ENCODE measurements at regions not wholly inside any gene's neighbourhood (a gene's known extent, or its start where the extent isn't known, plus 50 kb on each side); places are given as distances from the start of the nearest gene placed in this dataset.
"Not testable (repeated sequence)": the region's sequence is repeated elsewhere in the genome, so short reads cannot be mapped to it uniquely, and the experiment has no call there.

DNA sequence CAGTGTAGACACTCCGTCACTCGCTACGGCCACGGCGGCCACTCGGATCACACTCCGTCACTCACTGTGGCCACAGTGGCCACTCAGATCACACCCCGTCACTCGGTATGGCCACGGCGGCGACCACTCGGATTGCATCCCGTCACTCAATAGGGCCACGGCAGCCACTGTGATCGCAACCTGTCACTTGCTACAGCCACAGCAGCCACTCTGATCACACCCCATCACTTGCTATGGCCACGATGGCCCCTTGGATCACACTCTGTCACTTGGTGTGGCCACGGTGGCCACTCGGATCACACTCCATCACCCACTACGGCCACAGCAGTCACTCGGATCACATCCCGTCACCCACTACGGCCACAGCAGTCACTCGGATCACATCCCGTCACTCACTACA, 175.3 kb downstream of the LAT start:
- DNase-seq (ENCODE audit: low spot score): not testable (repeated sequence)

DNA sequence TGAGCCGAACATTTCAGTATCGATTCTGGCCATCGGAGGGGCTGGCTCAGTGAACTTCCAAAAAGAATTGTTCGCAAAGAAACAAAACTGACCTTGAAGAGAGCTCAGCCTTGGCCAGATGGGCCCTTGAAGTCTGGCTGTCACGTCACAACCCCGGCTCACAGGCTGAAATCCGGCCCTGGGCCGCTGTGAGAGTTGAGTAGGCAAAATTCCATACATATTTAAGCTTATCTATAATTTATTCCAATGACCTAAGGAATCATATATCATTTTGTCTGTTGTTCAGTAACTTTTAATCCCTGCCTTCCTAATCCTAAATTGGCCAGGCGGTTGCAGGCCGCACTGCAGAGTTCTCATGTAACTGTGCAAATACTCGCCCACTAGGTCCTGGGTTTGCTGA, 174.8 kb downstream of the LAT start:
- not testable (repeated sequence) for DNase-seq (ENCODE audit: low spot score)

DNA sequence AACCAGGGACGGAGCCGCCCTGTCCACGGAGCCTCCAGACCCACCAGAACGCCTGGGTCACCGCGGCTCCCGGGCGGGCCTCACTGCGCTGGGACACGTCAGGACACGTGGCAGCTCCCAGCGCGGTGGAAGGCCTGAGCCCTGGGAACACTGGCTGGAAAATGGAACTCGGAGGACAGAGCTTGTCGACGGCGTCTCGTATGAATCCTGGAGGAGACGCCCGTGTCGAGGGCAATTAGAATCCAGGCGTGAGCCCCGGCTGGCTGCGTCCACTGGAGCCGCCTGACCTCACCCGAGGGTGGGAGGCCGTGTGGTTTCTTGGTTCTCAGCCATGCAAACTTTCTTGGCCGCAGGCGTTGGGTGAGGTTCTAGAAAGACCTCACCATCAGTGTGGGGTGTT, 173.9 kb downstream of the LAT start:
- DNase-seq (ENCODE audit: low spot score): no peak

DNA sequence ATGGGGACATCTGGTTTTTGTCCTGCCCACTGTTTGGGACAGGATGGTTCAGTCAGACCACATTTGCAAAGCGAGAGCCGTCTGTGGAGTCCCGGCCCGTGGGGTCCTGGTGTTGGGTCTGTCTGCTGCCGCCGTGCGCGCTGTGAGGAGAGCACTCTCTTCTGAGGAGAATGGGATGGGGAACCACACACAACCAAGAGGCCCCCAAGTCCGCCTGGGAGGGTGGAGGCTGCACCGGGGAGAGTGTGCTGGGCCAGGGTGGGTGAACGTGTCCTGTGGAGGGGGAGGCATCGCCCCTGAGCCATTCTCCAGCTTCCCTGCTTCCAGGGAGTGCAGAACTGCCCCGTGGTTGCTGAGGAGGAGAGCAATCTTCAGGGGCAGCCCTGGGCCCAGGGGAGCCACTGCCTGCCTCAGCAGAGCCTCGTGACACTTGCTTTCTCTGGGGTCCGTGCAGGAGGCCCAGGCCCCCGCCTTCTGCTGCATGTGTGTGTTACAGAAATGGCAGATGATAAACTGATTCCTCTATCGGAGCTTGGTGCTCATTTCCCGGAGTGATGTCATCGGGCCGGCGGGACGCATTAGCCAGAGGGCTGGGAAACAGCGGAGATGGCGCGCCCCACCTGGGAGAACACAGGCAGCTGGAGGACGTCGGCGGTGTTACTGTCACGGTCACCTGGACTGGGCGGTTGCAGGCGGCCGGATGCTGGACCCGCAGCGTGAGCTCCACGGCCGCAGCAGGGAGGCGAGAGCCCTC, 173.4 kb downstream of the LAT start:
- not testable (repeated sequence) for DNase-seq (ENCODE audit: low spot score)

DNA sequence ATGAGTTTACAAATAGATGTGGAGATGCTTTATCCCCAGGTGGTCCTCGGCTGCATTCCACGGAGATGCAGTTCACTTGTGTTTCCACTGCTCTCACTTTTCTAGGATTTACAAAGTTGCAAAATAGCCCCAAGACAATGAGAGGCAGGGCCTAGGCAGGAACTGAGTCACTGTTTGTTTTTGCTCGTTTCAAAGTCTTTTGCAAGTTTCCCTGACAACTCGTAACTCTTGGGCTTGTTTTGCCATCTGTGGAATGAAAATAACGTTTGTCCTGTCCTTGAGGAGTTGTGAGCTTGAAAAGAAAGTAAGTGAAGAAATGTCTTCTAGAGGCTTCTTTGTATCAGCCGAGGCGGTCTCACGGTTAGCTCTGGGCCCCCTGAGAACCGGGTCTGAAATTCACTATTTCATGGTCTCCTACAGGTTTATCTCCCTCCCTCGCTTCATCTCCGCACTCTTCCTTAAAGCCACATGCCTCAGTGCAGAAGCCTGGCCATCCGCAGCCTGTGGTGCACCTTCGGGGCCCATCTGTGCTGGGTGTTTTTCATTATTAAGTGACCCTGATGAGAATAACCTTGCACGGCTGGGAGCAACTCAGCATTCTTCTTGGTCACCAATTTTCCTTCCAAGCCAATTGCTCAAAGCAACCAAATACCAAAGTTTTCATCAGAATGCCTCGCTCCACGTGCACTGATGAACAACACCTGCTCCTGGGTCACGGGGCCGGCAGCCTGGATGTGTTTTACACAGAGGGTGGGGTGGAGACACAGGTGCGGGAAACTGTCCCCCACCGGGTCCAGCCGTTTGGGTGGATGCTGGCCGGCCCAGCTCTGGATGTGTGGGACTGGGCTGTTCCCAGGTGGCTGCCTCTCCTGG, 172.4 kb downstream of the LAT start:
- DNase-seq (ENCODE audit: low spot score): peak; percentile 50

DNA sequence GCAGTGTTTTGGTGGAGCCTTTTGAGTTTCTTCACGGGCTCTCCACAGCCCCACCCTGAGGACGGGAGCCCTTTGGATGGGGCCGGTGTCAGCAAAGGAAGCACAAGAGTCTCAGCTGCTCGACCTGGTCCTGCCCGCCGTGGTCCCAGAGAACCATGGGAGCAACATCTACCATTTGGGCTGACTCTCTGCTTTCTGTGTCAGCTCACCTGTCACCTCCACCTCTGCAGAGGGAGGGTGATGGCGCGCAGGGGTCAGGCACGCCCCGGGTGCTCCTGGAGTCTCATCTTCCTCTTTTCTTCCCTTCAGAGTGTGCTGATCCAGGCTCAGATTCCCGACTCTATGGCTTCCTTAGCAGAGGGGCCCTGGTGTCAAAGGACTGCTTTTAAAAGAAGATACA, 171.7 kb downstream of the LAT start:
- no peak for DNase-seq (ENCODE audit: low spot score)

DNA sequence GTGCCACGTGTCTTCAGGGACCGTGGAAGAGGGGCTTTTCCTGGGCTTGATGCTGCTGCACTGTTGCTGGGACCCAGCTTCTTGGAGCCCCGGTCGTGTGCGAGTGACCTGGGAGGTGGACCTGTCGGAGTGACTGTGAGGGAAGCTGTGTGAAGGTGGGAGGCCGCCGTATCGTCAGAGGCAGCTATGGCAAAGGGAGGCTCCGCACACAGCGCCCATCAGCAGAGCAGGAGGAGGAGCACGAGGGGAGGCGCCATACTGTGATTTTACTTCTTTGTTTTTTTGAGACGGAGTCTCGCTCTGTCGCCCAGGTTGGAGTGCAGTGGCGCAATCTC, 171.0 kb downstream of the LAT start:
- not testable (repeated sequence) for DNase-seq (ENCODE audit: low spot score)

DNA sequence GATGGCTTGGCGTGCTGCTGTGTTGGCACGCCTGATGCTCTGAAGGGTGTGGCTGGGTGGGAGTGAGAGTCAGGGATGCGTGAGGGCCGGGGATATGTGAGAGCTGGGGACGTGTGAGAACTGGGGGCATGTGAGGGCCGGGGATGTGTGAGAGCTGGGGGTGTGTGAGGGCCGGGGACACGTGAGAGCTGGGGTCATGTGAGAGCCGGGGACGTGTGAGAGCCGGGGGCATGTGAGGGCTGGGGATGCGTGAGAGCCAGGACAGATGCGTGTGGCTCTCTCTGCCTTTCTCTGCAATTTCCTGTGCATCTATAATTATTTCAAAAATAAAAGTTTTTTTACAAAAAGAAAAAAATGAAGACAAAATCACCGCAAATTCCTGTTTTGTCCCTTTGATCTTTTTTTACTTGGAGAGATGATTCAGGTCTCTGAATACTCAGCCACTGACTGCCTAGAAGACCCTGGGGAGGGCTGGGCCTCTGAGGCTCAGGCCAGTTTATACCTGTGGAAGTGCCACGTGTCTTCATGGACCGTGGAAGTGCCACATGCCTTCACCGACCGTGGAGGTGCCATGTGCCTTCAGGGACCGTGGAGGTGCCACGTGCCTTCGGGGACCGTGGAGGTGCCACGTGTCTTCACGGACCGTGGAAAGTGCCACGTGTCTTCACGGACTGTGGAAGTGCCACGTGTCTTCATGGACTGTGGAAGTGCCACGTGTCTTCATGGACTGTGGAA, 170.4 kb downstream of the LAT start:
- DNase-seq (ENCODE audit: low spot score): not testable (repeated sequence)

DNA sequence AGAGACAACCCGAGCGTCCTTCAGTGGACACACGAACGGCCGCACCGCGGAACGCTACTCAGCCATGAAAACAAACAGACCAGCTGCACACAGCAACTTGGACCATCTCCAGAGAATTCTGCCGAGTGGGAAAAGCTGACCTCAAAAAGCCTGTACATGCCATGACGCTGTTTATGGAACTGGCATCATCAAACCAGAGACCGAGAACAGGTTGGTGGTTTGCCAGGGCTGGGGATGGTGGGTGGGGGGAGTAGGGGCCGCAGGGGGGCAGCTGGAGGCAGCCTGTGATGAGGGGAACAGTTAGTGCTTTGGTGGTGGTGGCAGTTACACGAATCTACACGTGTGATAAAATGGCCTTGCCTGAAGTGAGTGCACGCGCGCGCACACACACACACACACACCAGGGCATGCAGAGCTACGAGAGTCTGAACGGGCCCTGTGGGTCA, 169.8 kb downstream of the LAT start:
- no peak for DNase-seq (ENCODE audit: low spot score)

DNA sequence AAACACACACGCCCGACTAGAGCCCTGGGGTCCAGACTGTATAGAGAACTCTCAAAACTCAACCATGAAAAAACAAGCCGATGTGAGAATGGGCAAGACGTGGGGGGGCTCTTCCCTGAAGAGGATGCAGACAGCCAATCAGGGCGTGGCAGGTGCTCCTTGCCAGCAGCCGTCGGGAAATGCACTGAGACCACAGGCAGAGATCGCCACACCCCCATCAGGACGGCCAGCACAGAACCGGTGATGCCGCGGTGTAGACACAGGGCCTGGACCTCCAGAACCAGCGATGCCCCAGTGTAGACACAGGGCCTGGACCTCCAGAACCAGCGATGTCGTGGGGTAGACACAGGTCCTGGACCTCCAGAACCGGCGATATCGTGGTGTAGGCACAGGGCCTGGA, 169.2 kb downstream of the LAT start:
- DNase-seq (ENCODE audit: low spot score): no peak

DNA sequence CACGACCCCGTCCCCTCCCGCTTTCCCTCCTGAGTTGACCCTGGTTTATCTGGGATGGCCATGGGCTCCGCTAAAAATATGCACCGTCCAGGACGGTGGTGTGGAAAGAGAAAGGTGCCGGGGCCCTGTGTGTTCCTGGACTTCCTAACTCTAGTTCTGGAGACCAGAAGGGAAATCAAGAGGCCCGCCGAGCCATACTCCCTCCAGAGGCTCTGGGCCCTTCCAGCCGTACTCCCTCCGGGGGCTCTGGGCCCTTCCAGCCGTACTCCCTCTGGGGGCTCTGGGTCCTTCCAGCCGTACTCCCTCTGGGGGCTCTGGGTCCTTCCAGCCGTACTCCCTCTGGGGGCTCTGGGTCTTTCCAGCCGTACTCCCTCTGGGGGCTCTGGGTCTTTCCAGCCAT, 168.5 kb downstream of the LAT start:
- DNase-seq (ENCODE audit: low spot score): not testable (repeated sequence)

DNA sequence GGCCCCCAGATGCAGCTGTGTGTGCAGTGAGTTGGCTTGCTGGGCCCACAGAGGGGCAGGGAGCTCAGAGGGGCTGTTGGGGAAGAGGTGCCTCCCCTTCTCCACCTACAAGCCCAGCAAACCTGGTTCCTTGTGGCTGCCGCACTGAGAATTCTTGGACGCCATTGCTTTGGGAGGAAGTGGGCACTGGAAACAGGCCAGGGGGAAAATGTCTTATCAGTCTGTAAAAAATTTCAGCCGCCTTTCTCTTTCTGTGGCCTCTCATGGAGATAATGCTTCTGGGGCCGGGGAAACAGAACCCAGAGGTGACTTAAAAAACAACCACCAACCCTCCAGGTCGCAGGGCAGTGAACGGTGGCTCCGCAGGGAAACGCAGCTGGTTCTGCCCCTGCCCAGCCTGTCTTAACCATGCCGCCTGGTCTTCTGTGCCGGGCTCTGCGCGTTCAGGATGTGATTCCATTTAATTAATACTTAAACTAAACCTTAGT, 167.7 kb downstream of the LAT start:
- DNase-seq (ENCODE audit: low spot score): not testable (repeated sequence)

DNA sequence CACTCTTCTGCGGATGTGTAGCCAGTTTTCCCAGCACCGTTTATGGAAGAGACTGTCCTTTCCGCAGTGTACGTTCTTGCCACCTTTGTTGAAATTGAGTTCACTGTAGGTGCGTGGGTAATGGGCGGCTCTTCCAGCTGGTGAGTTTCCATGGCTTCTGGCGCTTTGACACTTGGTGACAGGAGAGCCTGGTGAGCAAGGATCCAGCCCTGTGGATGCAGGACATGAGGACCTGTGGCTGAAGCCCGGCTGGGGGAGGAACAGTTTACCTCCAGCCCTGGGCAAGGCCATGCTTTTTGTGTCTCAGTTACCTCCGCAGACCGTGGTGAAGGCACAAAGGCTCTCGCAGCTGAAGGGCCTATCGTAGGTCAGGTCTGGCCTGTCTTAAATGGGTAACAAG, 166.5 kb downstream of the LAT start:
- DNase-seq (ENCODE audit: low spot score): no peak

DNA sequence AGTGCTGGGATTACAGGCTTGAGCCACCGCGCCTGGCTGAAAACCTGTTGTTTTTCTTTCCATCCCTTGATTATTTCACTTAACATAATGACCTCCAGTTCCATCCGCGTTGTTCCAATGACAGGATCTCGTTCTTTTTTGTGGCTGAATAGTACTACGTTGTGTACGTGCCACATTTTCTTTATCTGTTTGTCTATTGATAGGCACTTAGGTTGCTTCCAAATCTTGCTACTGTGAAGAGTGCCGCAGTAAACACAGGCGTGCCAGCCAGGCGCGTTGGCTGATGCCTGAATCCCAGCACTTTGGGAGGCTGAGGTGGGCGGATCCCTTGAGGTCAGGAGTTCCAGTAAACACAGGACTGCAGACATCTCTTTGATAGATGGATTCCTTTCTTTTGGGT, 165.1 kb downstream of the LAT start:
- DNase-seq (ENCODE audit: low spot score): not testable (repeated sequence)

DNA sequence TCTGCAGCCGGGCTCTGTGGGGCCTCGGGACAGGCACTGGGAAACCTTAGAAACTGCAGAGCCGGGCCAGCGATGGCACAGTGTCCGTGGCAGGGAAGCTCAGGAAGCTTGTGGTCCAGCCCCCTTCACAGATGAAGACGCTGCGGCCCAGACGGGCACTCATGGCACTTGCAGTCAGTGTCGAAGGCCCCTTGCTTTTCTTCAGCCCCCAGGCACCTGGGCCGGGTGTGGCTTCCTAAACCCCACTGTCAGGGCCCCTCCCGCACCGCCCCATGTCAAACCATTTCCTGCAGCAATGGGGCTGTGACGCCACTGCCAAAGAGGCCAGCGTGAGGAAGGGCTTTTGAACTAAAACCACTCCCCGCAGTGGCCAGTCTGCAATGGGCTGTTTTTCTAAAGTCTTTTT, 164.0 kb downstream of the LAT start:
- DNase-seq (ENCODE audit: low spot score): peak; percentile 76

DNA sequence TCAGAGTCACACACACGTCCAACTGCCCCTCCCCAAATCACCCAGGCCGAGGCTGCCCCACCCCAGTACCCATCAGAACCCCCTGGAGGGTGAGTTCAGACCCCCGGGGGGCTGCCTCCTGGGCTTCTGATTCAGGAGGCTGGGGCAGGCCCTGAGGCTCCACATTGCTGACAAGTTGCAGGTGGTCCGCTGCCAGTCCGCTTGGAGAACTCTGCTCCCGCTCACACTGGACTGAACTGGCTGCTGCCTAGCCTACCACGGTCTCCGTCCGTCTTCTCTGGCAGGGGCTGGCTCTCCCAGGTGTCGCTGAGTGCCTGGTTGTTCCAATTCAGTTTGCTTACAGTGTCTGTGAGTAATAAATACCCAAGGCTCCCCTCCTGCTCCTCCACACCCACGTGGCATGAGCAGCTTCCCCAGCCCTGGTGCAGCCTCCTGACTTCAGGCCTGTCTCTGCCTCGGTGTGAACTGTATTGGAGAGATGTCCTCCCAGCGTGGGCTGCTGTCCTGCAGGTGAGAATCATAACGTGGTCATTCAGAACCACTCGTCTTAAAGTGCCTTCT, 163.4 kb downstream of the LAT start:
- DNase-seq (ENCODE audit: low spot score): peak; percentile 24

DNA sequence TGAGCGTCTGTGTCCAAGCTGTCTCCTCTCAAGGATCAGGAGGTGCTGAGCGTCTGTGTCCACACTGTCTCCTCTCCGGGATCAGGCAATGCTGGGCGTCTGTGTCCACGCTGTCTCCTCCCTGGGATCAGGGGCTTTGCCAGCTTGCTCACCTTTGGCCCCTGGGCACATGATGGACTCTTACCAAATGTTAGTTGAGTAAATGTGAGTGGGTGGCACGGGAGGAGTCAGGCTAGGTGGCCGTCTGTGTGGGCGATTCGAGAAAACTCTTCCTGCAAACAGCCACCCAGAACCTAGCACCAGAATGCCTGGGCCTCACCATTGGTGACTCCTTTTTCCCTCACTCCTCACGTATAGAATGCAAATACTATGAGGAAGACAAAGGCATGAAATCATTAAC, 162.9 kb downstream of the LAT start:
- not testable (repeated sequence) for DNase-seq (ENCODE audit: low spot score)

DNA sequence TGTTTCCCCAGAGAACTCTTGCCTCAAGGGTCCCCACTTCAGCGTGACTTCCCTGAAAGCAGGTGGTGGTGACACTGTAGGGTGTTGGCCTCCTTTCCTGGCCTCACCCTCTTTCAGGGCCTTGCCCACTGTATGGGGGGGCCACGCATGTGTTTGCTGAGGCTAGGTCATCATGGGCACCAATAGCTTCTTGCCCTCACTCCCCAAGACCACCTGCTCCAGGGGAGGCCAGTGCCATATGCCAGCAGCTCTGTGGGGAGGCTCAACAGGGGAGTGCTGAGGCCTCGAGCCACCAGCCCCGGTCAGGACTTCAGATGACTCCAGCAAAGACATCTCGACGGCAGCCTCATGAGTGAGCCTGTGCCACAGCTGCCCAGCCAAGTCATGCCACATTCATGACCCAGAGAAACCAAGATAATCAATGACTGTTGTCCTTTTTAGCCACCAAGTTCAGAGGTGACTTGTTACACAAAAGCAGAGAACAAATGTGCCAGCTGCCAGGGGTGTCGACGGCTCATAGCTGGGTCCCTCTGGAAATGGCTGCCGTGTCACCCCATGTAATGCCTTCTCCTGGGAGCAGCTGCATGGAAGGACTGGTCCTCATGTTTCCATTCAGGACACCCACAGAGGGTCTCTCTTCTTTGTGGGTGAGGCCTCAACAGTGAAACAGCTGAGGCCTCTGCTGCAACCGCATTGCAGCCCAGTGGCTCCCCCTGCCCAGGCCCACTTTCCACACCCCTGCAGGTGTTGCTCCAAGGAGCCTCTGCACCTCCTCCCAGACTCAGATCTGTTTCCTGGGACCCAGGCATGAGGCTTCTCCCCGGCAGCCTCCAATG, 162.2 kb downstream of the LAT start:
- not testable (repeated sequence) for DNase-seq (ENCODE audit: low spot score)

DNA sequence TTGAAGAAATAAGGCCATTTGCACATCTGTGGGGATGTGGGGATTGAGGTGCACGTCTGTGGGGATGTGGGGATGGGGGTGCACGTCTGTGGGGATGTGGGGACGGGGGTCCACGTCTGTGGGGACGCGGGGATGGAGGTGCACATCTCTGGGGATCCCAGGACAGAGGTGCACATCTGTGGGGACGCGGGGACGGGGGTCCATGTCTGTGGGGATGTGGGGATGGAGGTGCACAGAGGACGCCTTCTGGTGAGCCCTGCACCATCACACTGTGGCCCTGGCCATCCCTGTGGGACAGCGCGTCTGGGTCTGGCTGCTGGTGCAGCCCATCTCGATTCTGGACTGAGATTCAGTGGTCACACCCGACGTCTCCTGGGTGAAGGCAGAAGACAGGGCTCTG, 161.4 kb downstream of the LAT start:
- DNase-seq (ENCODE audit: low spot score): no peak

DNA sequence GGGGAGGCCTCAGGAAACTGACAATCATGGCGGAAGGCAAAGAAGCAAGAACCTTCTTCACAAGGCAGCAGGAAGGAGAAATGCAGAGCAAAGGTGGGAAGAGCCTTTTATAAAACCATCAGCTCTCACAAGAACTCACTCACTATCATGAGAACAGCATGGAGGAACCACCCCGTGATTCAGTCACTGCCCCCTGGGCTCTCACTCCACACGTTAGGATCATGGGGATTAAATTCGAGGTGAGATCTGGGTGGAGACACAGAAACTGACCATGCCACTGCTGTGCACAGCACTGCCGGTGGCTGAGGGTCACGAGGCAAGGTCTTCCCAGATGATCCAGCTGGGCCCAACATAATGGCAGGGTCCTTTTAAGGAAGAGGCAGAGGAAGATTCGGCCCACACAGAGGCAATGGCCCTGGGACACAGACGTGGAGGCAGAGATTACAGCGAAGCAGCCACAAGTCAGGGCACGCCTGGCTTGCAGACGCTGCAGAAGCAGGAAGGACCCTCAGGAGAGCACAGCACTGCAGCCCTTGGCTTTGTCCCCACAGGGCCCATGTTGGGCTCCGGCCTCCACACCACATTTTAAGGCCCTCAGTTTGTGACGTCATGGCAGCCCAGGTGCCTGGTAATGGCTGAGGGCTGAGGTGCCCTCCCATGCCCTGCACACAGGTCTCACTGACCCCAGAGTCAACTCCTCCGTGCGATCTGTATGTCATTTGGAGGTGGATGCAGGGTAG, 160.8 kb downstream of the LAT start:
- not testable (repeated sequence) for DNase-seq (ENCODE audit: low spot score)

Measured in CD4-positive, alpha-beta T cell treated with Interleukin-2 at 100 ng/mL for 4 hours (primary cell).